GM11168 (cell line): ENCODE measurements at regions not wholly inside any gene's neighbourhood (a gene's known extent, or its start where the extent isn't known, plus 50 kb on each side); places are given as distances from the start of the nearest gene placed in this dataset.

Experiments
- in situ Hi-C: fragments of 300-500 bp; cut with MboI; formaldehyde crosslinking; loops from one replicate; pipeline ENCODE4 v1.12.0; 2022; ENCODE audit warnings: low sequenced_read_pairs; ENCODE audit not compliant: unreplicated experiment

DNA sequence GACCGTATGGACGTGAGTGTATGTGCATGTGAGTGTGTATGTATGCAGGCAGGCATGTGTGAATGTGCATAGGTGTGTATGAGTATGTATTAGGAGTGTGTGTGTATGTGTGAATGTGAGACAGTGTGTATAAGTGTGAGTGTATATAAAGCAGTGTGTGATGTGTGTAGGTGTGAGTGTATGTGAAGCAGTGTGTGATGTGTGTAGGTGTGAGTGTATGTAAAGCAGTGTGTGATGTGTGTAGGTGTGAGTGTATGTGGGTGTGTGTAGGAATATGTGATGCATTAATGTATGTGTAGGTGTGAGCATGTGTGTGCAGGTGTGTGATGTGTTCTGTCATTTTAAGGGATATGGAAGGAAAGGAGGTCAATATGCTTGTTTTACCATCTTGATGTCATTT is 215.5 kb downstream of the GADD45G start:
- in situ Hi-C loops = no loop called here

DNA sequence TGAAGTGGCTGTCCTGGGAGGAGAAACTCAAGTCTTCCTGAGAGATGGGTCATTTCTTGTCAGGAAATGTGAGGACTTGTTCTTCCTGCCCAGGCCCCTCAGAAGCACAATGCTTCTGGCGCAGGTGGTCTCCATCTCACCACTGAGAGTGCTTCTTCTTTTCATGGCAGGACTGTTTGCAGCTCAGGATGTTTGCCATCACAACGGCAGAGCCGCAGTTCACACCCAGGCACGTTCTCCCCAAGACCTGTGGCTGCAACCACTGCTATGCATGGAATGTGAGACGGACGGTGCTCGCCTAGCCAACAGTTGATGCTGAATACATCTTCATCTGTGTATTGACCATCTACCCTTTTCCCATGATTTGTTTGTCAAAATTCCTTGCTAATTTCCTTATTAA is 216.3 kb downstream of the GADD45G start:
- in situ Hi-C loops = no loop called here

DNA sequence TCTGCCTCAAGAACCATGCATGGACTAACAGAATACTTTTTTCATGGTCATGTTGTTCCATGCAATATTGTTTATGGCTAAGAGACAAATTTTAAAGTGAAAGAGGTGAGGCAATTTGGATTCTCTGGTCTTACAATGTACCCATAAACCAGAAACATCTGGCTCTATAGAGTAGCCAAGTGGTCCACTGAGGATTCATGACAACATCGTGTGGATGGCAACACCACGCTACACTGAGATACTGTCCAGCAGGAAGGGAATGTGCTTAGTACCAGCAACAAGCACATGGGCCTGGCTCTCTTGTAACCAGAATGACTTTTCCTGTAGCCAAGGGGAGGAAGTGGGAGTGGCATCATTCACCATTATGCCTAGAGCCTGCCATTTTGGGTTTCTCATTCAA is 218.2 kb downstream of the GADD45G start:
- in situ Hi-C loops = no loop called here

DNA sequence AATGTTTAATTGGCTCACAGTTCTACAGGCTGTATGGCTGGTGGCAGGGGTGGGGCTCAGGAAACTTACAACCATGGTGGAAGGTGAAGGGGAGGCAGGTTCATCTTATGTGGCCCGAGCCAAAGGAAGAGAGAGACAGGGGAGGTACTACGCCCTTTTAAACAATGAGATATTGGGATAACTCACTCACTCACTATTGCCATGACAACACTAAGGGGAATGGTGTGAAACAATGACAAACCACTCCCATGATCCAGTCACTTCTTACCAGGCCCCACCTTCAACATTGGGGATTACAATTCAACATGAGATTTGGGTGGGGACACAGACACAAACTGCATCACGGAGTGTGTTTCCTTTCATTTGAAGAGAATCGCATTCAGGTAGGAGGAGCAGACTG is 220.9 kb downstream of the GADD45G start:
- in situ Hi-C loops = no loop called here

DNA sequence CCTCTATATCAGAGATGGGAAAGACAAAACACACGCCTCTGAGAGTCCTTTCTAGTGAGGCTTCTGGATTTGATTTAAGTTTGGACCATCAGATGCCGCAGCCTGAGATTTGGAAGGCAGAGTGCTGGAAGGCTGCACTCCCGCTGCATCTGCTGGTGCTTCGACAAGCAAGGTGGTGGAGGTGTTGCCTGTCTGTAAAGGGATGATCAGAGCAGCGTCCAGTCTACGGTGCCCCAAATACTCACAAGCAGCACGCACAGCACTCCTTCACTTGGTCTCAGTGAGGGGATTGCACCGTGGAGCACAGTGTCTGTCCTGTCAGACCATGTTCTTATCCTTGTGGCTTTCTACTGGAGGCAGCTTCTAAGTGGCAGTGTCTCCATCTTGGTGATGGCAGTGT is 221.4 kb downstream of the GADD45G start:
- in situ Hi-C loops = no loop called here

DNA sequence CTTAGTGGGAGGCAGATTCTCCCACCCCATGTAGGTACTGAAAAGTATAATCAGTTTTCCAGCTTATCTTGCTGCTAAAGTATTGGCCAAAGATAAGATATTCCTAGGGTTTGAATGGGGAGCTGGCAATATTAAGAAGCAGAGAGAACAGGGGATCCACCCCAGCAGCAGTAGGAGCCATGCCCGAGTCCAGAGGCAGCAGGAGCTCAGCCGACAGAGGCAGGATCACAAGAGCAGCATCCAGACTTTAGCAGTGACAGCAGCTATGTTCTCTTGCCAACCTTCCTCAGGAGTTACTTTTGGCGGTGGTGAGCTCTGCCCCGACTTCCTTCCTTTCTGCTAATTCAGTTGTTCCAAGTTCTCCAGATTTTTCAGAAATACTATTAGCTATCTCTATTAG is 224.5 kb downstream of the GADD45G start:
- in situ Hi-C loops = no loop called here

DNA sequence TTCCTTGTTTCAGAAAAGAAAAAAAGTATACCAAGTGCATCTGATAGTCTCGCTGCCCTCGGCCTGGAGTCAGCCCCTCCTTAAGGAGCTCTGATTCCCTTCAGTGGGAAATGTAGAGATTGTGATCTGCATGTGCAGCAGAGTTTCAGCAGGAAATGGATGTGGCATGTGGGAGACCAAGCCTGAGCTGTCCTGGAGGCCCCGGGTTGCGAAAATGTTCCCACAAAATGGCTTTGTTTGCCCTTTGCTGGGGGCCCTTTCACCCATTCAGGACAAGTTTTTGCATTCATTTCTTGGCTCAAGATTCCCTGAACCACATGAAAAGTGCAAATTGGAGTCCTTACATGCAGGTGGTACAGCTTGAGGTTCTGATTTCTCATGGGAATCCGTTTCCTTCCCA is 230.9 kb downstream of the GADD45G start:
- in situ Hi-C loops = no loop called here

DNA sequence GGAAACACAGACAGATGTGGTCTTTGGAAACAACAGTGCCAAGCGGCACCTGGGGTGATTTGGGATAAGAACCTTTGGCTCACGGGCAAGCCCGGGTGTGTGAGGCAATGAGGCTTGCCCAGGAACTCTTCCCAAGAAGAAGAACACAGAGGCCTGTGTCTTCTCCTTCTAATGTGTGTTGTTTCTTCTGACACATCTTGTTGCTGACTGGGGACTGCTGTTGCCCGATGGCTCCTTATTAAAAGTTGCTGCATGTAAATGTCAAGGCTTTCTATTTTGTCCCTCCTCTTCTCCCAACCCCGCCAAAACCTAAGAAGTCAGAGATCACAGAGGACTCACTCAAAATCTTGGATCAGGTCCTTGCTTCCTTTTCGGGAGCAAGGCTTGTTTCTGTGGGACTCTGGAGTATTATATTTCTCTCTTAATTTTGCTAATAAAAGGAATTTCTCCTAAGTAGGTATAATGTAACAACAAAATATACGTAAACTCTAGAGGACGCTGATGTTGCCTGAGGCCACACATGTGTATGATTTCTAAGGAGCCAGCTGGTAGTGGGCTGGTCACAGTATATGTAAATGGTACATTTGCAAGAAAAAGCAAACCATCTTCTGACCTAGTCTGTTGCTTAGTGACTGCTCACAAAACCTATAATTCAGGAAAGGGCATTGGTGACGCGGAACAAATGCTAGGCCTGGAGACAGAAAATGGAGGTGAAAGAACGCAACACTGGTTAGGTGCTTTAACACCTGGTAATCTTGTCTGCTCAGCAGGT is 232.5 kb downstream of the GADD45G start:
- in situ Hi-C loops = no loop called here

DNA sequence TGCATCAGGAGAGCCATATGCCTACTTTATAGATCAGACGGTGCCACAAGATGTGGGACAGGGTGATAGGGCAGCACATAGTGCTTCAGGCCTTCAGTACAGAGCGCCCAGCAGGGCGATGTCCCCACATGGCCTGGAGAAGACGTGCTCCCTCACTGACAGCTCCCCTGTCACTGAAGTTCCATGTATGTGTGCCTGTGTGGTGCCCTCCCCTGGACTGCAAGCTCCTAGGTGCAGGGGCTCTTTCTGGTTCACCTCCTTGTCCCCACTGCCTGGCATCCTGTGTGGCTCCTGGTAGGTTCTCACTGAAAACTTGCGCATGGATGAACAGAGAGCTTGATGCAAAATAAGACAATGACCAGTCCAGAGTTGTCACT is 233.1 kb downstream of the GADD45G start:
- in situ Hi-C loops = no loop called here

DNA sequence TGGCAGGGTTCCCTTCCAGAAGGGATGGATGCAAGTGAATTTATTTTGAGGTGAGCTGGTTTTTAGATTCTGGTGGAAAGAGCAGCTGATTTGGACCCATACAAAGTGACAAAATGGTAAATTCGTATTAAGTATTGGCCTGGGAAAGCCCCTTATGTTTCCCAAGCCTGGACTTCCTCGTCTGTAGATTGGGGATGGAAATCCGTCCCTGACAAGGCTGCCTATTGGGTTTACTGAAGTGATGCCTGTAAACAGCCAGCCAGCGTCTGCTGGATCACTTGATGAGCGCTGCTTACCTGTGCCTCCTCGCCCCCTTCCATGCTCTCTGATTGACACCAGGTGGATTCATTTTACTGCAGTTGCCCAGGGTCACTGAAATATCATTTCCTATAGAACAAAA is 233.8 kb downstream of the GADD45G start:
- in situ Hi-C loops = no loop called here

DNA sequence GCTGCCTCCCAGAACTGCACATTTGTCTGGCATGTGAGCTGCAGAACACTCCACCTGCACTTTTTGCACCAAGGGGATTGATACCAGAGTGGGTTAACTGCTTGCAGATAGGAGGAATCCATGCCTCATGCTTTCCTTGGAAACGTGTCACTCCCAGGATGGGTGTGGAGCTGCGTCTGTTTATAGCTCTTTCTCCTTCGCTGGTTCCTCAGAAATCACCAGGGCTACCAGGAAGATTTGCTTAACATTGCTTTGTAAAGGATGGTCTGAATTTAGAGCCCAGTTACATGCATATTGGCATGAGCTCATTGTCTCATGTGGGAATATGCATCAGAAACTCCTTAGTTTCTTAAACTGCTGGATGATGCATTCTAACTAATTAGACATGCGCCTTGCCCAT is 234.6 kb downstream of the GADD45G start:
- in situ Hi-C loops = no loop called here

DNA sequence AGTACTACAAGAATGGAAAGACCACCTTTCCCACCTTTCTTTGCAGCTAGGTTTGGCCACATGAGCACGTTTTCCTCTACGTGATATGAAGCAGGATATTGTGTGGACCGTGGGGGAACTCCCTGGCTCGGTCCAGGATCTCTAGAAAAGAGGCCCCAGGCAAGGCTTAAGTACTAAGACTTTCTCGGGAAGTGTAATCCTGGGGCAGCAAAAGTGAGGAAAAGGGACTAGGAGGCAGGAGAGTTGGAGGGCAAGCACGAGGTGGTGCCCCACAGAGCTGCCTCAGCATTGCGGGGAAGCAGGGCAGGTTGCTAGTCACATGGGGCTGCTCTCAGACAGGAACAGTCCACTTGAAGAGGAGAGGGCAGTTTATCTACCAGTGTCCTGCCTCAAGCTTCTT is 235.1 kb downstream of the GADD45G start:
- in situ Hi-C loops = no loop called here

DNA sequence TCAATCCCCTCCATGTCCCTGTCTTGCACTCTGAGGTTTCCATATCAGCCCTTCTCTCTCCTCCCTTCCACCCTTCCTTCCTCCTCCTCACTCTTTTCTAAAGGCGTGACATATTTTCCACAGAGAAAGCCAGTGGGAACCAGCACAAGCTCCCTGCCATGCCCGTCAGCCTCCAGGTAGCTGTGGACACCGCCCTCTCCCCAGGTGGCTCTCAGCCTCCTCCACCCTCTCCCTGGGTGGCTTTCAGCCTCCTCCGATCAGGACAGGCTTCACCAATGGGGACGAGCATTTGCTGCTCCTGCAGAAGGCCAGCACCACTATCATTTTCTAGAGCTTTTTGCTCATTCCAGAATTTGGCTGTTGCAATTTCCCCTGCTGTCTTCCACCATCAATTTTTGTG is 236.6 kb downstream of the GADD45G start:
- in situ Hi-C loops = no loop called here

DNA sequence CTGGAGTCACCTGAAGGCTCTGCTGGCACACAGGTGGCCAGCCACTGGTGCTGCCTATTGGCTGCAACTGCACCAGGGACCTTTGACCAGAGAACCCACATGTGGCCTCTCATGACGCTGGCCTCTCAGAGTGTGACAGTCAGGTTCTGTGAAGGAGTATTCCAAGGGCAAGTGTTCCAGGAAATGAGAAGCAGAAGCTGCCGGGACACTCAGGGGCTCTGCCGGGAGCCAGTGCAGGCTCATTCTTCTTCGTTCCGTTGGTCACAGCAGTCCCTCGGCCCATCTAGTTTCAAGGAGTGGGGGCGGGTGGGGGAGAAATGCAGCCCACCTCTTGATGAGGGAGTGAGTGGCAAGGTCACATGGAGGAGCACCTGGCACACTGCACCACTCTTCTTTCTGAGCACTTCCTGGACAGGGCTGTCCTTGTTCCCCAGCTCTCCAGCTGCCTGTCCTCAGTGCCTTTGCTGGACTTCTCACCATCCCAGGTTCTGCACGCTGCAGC is 237.5 kb downstream of the GADD45G start:
- in situ Hi-C loops = no loop called here

DNA sequence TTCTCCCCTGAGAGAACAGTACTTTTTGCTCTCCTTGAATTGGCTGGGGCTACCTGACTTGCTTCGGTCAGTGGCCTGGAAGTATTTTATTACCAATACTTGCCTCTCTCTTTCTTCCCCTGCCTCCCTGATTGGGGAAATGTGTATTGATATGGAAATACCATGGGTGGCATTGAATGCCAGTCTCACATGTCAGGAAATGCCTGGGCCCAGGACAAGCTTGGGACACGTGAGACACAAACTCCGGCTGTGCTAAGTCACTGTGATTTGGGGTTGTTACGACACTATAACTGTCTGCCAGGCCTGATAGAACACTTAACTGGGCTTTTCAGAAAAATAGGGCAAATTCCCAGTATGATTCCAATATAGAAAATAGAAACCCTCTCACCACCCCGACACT is 238.3 kb downstream of the GADD45G start:
- in situ Hi-C loops = no loop called here

DNA sequence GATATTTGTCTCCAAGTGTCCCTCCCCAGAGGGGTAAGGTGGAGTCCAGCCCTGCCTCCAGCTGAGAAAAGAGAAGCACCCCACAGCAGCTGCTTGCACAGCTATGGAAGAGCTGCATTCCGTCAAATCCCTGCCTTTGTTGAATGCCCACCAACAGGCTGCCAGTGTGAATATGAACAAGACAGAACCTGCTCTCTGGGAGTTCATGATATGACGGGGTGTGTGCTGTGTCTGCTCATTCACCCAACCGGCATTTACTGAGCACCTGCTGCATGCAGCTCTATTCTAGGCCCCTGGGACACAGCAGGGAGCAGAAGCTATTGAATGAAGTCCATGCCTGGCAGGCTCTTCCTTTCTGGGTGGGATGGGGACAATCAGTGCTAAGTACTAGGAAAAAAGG is 238.8 kb downstream of the GADD45G start:
- in situ Hi-C loops = no loop called here

DNA sequence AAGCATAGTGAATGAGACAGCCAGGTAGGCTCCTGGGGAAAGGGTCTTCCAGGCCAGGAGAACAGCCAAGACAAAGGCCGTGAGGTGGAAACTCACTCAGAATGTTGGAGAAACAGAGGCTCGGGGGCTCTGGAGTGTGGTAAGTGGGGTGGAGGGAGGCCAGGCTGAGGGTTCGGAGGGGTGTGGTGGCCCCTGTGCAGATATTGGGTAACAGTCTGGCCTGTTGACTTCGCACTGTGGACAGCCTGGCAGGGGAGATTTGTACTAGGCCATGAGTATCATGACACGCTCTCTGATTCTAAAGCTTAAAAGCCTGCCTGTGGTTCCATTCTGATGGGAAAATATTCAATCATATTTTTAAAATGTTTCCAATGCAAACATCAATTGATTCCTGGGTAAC is 239.3 kb downstream of the GADD45G start:
- in situ Hi-C loops = no loop called here

DNA sequence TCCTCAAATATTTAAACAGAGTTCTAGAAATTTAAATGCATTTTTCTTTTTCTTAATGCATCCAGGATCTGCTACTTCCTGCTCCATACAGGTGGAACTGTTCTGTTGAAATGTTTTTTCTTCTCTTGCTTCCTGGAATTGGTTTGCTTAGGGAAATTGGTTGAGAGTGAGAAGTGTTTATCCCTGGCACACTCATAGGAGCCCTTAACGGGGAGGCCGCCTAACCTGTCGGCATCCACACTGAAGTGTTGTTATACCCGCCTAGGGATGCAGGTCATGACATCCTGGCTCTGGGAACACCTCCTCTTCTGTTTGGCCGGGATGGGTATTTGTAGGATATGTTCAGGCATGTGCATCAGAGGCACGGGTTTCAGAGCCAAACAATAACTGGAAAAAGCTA is 239.7 kb downstream of the GADD45G start:
- in situ Hi-C loops = no loop called here

DNA sequence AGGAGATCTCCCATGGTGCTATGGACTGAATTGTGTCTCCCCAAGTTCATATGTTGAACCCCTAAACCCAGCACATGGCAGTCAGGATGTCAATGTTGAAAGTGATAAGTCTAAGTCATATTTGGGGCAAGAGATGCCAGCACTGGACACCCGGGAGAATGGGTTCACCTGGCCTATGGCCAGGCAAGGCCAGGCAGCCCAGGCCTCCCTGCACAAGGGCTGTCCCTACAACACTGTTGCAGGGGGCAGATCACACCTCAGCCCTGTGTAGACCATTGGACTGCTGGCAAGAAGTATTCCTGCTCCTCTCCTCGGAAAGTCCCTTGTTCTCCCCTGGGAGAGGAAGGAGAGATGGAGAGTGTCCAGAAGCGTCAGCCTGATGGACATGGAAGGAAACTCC is 240.5 kb downstream of the GADD45G start:
- in situ Hi-C loops = no loop called here

DNA sequence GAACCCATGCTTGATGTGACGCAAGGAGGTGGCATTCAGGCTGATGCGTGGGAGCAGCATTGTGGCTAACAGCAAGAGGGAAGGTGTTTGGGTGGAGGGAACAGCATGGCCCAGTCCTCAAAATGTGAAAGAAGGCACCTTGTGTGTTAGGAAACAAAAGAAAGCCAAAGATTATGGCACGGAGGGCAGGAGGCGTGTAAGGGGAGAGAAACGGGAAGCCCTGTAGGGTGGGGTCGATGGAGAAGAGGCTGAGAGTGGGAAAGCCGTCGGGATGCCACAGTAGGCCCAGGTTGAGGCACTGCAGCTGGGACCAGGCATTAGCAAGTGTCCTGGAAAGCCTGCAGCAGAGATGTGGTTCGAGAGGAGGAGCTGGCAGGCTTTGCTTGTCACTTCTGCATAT is 241.1 kb downstream of the GADD45G start:
- in situ Hi-C loops = no loop called here

DNA sequence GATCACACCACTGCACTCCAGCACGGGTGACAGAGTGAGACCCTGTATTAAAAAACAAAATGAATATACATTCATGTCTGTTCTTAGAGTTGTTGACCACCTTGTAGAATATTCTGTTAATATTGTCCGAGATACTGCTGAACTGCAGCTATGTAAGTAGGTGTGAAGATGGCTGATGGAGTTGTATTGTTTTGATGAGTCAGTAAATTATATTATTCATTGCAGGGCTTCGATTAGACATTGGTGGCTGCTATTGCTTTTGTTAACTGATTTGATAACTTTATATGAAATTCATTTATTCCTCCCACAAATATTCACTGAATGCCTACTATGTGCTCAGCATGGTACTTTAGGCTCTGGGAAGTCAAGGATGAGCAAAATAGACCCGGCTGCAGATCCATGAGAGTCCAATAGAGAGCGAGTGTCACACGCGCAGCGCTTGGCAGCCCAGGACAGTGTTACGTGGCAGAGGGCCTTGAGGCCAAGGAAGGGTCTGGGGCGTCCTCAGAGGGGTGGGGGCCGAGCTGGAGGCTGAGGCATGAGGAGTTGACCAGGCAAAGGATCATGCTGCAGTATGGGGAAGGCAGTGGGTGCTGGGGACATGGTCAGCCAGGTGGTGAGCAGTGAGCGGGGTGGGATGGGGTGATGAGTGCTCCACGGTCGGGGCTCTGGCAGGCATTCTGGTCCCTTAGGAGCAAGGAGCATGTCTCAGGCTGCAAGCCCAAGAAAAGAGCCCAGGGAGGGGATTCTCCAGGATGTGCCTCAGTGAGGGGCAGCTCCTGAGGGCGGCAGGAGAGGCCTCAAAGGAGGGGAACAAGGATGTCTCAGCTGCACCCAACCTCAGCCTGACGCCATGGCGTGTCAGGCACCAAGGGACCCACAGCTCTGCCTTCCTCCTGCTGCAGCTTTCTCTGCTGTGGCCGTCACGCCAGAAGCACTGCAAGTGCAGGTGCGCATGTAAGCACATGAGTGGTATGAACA is 243.5 kb downstream of the GADD45G start:
- in situ Hi-C loops = no loop called here
